ENCODE measurements at regions not wholly inside any gene's neighbourhood (a gene's known extent, or its start where the extent isn't known, plus 50 kb on each side); places are given as distances from the start of the nearest gene placed in this dataset.

DNA sequence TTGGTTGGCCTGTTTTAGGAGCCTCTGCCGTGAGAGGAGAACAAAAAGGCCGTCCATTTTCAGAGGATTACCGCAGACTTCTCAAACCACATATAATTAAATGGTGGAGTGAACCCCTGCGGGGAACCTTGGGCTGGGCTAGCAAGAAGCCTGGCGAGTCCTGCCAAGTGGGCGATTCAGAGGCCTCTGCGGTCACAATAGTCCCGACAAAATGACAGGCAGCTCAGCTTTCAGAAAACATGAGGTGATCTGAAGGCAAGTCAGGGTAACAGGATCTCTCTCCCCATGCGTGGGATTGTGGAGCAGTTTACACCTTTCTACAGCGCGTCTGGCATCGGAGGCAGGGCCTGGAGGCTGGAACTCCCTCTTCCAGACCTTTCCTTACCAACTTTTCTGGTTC is 134.8 kb downstream of the ASB7 start:
- H3K27me3 ChIP-seq = no peaks in the 10 kb centered on the region
- intact Hi-C loops (cut with DNase I) = no loop called here
- no peak overlapping the region for H3K4me3 ChIP-seq
- no peak for ATAC-seq
- no peaks in the 10 kb centered on the region for H3K36me3 ChIP-seq
- peaks cover 0 to 11% (median 5%) of the 10 kb centered on the region in 12 donors for H3K4me1 ChIP-seq
- H3K27ac ChIP-seq = no peak overlapping the region
- TF ChIP-seq POLR2A (IDR thresholded peaks at IDR 0.05) = no peak
- no peak for TF ChIP-seq CTCF (IDR thresholded peaks at IDR 0.05)
- WGBS, 4 donors = 93 to 96% (median 95%) methylated on average over 12 of the region's 12 CpGs
- H3K9me3 ChIP-seq = no peaks in the 10 kb centered on the region
- DNase-seq = no peak

DNA sequence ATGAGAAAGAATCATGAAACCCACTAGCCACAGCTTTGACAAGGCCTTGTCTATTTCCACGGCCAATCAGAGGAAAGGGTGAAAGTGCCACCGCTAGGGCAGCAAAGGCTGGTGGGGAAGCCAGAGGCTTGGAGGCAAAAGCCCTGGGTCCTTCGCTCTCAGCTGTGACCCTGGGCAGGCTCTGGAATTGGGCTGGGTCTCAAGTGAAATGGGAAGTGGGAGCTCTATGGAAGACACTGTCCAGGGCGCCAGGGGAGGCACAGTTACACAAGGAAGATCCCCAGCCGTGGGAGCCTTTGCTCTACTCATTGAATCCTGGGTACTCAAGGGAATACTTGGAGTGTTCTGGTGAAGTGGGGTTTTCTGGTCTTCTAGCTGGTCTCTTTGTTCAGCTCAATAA is 136.2 kb downstream of the ASB7 start:
- Histone ChIP-seq H3K9me3 (no peaks in the 10 kb centered on the region), H3K36me3 (no peaks in the 10 kb centered on the region), H3K4me1 (no peaks in the 10 kb centered on the region), H3K4me3 (no peak overlapping the region), H3K27ac (no peak overlapping the region), H3K27me3 (no peaks in the 10 kb centered on the region)
- TF ChIP-seq CTCF (IDR thresholded peaks at IDR 0.05) (no peak), POLR2A (IDR thresholded peaks at IDR 0.05) (no peak)
- intact Hi-C loops (cut with DNase I) = no loop called here
- 72 to 97% (median 93%) methylated on average over 5 of the region's 5 CpGs for WGBS, 4 donors
- ATAC-seq (no peak), DNase-seq (no peak)

DNA sequence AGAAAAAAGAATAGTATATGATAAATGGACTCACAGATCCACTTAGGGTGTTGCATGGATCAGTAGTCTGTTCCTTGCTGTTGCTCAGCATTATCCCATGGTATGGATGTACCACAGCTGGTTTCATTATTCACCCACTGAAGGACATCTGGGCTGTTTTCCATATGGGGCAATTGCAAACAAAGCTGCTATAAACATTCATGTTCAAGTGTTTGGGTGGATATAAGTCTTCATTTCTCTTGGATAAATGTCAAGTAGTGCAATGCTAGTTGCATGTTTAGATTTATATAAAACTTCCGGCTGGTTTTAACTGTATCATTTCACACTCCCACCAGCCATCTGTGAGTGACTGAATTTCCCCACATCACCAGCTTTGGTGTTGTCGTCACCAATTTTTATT is 137.7 kb downstream of the ASB7 start:
- intact Hi-C loops (cut with DNase I) = loop anchor here in 1 of 10 donors (10.0 kb wide), 1 partner anchor 65 kb away; no protein-coding TSS in a partner anchor
- ATAC-seq = no peak
- Histone ChIP-seq H3K9me3 (no peaks in the 10 kb centered on the region), H3K27me3 (no peaks in the 10 kb centered on the region), H3K4me1 (no peaks in the 10 kb centered on the region), H3K4me3 (no peak overlapping the region), H3K27ac (no peak overlapping the region), H3K36me3 (no peaks in the 10 kb centered on the region)
- 69 to 79% (median 79%) methylated on average over 2 of the region's 2 CpGs for WGBS, 4 donors
- TF ChIP-seq POLR2A (IDR thresholded peaks at IDR 0.05) (no peak), CTCF (IDR thresholded peaks at IDR 0.05) (no peak)
- no peak for DNase-seq

GRCh38 chr15:100751585-100751984 is 128.0 kb upstream of the ALDH1A3 start:
- Histone ChIP-seq H3K27ac (no peak overlapping the region), H3K9me3 (peaks cover 0 to 32% (median 0%) of the 10 kb centered on the region in 12 donors), H3K36me3 (no peaks in the 10 kb centered on the region), H3K27me3 (no peaks in the 10 kb centered on the region), H3K4me1 (no peaks in the 10 kb centered on the region), H3K4me3 (no peak overlapping the region)
- intact Hi-C loops (cut with DNase I) = no loop called here
- DNase-seq (no peak), ATAC-seq (no peak)
- WGBS, 4 donors = 87 to 94% (median 89%) methylated on average over 3 of the region's 3 CpGs
- TF ChIP-seq POLR2A (IDR thresholded peaks at IDR 0.05) (no peak), CTCF (IDR thresholded peaks at IDR 0.05) (no peak)
